ENCODE measurements at regions not wholly inside any gene's neighbourhood (a gene's known extent, or its start where the extent isn't known, plus 50 kb on each side); places are given as distances from the start of the nearest gene placed in this dataset.

DNA sequence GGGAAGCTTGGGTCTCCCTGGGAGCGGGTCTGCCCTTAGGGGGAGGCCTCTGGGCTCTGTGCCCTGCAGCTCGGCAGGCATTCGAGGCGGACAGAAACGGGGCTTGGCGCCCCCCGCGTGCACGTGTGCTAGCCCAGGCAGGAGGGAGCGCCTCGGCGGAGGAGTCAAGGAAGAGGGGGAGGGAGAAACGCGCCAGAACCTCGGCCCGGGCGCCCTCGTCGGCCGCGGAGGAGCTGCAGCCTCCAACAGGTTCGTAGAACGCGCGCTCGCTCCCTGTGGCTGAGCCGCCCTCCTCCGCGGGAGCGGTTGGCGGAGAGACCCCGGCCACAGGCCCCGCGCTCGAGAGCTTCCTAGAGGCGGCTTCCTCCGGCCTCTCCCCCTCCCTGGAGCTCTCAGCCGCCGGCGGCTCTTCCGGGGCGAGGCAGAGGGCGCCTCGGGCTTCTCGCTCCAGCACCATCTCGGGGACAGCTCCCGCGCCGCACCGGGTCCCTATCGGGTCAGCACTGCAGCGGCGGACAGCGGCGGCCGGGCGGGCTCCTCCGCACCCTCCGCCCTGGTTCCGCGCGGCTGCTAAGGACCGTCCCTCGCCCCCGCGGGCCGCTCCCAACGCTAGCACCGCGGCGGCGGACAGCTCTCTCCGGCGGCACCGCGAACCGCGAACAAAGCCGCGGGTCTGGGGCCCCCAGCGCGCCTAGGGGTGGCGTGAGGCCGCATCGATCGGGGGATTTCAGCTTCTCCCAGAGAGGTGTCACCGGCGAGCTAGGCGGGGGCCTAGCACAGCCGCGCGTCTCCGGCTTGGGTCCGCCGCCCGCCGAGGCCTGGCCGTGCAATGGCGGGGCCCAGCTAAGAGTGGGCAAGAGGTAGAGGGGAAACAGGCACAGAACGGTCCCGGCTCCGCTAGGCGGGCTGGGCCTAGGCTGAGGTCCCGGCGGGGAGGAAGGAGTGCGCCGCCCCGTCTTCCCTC is 74.6 kb upstream of the CPLX2 start:
- Mint-ChIP-seq H3K9me3 (peaks cover 10% of the 10 kb centered on the region), H3K4me3 (no peak overlapping the region), H3K36me3 (ENCODE audit: insufficient read depth) (peaks cover 2% of the 10 kb centered on the region), H3K27ac (ENCODE audit: low read depth) (no peak overlapping the region), H3K4me1 (no peaks in the 10 kb centered on the region), H3K27me3 (peaks cover 90% of the 10 kb centered on the region)
- DNase-seq (ENCODE audit: low spot score in 2 of 2) (peak; percentile 52 to 58), ATAC-seq (replicated peaks; ENCODE audit: extremely low read depth, poor library complexity, severe bottlenecking) (peak; percentile 87)

GRCh38 chr5:175797521-175798038 is 73.8 kb upstream of the CPLX2 start:
- peaks cover 85% of the 10 kb centered on the region for H3K27me3 Mint-ChIP-seq
- H3K36me3 Mint-ChIP-seq (ENCODE audit: insufficient read depth): no peaks in the 10 kb centered on the region

DNA sequence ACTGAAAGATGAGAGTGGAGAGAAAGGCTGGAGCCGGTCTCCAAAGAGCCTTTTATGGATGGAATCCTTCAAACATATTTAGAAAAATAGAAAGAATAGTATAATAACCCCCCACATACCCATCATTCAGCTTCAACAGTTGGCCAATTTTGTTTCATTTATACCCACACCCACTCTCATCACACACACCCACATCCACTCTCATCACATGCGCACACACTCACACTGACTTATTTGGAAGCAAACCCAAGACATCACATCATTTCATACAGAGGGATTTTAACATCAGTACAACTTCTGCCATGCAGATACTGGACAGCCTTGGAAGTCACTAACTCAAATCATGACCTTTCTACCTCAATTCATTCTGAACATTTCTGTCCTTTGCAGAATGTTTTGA is 72.8 kb upstream of the CPLX2 start:
- Mint-ChIP-seq H3K9me3 (peaks cover 10% of the 10 kb centered on the region), H3K4me3 (no peak overlapping the region), H3K4me1 (no peaks in the 10 kb centered on the region), H3K27ac (ENCODE audit: low read depth) (no peak overlapping the region), H3K36me3 (ENCODE audit: insufficient read depth) (no peaks in the 10 kb centered on the region), H3K27me3 (peaks cover 85% of the 10 kb centered on the region)
- DNase-seq (ENCODE audit: low spot score in 2 of 2): no peak
- no peak for ATAC-seq (replicated peaks; ENCODE audit: extremely low read depth, poor library complexity, severe bottlenecking)

More at GRCh38 chr5:175797521-175798038, 73.8 kb upstream of the CPLX2 start:
- Mint-ChIP-seq H3K9me3 (peaks cover 10% of the 10 kb centered on the region), H3K4me3 (no peak overlapping the region), H3K4me1 (no peaks in the 10 kb centered on the region), H3K27ac (ENCODE audit: low read depth) (no peak overlapping the region)
- ATAC-seq (replicated peaks; ENCODE audit: extremely low read depth, poor library complexity, severe bottlenecking) (no peak), DNase-seq (ENCODE audit: low spot score in 2 of 2) (no peak)

GRCh38 chr5:175800656-175801081 is 70.7 kb upstream of the CPLX2 start:
- H3K36me3 Mint-ChIP-seq (ENCODE audit: insufficient read depth): no peaks in the 10 kb centered on the region
- H3K27ac Mint-ChIP-seq (ENCODE audit: low read depth): no peak overlapping the region
- H3K4me1 Mint-ChIP-seq: no peaks in the 10 kb centered on the region
- no peak overlapping the region for H3K4me3 Mint-ChIP-seq
- peaks cover 85% of the 10 kb centered on the region for H3K27me3 Mint-ChIP-seq
- H3K9me3 Mint-ChIP-seq: peaks cover 9% of the 10 kb centered on the region
- DNase-seq (ENCODE audit: low spot score in 2 of 2): no peak
- no peak for ATAC-seq (replicated peaks; ENCODE audit: extremely low read depth, poor library complexity, severe bottlenecking)

DNA sequence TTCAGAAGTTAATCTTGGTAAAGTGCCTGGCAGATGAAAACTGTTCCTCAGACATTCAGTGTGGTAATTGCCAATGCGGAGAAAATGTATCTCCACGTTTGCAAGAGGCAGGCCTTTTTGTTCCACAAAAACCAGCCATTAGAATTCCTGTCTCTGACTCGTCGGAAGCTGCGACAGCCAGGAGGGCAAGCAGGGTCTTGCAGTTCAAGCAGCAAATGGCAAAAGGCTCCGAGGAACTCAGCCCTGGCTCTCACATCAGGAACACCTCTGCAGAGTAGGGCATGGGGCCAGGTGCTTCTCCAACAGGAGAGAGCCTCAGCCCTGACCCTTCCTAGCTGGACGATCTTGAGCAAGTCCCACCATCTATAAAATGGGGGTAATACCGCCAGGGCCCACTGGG is 69.0 kb upstream of the CPLX2 start:
- ATAC-seq (replicated peaks; ENCODE audit: extremely low read depth, poor library complexity, severe bottlenecking) (no peak), DNase-seq (ENCODE audit: low spot score in 2 of 2) (no peak)
- peaks cover 94% of the 10 kb centered on the region for H3K27me3 Mint-ChIP-seq
- peaks cover 5% of the 10 kb centered on the region for H3K9me3 Mint-ChIP-seq
- H3K4me1 Mint-ChIP-seq: no peaks in the 10 kb centered on the region
- H3K4me3 Mint-ChIP-seq: no peak overlapping the region
- no peak overlapping the region for H3K27ac Mint-ChIP-seq (ENCODE audit: low read depth)
- no peaks in the 10 kb centered on the region for H3K36me3 Mint-ChIP-seq (ENCODE audit: insufficient read depth)

DNA sequence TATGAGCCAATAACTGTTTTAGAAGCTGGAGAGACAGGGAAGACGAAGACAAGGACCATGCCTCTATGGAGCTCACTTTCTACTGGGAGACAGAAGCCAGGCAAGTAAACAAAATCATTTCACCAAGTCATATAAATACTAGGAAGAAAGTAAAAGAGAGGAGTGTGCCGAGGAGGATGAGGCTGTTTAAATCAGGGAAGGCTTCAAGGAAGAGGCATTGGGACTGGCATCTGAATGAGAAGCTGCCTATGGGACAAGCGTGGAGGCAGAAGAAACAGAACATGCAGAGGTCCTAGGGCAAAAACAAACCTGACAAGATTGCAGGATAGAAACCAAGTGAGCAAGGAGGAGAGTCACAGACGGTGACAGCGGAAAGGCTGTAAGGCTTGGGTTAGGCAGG is 68.1 kb upstream of the CPLX2 start:
- DNase-seq (ENCODE audit: low spot score in 2 of 2): no peak
- Mint-ChIP-seq H3K27me3 (peaks cover 94% of the 10 kb centered on the region), H3K9me3 (peaks cover 5% of the 10 kb centered on the region)

DNA sequence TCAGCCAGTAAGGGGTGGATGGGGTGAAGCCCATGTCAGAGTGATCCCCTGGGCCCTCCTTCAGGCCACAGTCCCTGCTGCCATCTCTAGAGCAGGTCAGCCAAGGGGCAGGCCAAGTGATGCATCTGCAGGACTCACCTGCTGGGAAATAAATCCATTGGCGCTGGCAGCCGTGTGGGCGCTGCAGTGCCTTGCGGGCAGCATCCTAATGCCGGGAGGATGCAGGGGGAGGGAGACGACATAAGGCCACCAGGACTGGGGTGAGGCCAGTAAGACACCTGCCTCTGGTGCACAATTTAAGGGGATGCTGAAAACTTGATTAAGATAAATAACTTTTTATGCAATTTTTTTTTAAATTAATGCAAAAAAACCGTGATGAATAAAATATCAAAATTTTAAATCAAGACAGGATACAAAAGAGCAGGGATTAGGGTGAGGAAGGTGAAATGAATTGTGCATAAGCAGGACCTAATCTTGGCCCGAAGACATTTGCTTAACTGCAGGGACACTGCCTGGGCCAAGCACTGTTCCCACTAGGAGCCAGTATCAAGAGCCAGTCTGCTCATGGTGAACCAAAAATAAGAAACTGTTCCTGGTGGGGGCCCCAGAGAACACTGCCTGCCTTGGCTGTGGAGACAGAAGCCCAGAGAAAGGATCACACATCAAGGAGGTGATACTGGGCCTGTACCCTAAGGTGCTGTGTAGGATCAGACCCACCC is 67.5 kb upstream of the CPLX2 start:
- Mint-ChIP-seq H3K4me1 (no peaks in the 10 kb centered on the region), H3K27ac (ENCODE audit: low read depth) (no peak overlapping the region), H3K36me3 (ENCODE audit: insufficient read depth) (no peaks in the 10 kb centered on the region), H3K9me3 (peaks cover 5% of the 10 kb centered on the region), H3K4me3 (no peak overlapping the region), H3K27me3 (peaks cover 94% of the 10 kb centered on the region)
- DNase-seq (ENCODE audit: low spot score in 2 of 2) (no peak), ATAC-seq (replicated peaks; ENCODE audit: extremely low read depth, poor library complexity, severe bottlenecking) (no peak)

More for the DNA sequence above, 68.1 kb upstream of the CPLX2 start:
- Mint-ChIP-seq H3K4me3 (no peak overlapping the region), H3K4me1 (no peaks in the 10 kb centered on the region), H3K27ac (ENCODE audit: low read depth) (no peak overlapping the region), H3K36me3 (ENCODE audit: insufficient read depth) (no peaks in the 10 kb centered on the region)
- no peak for ATAC-seq (replicated peaks; ENCODE audit: extremely low read depth, poor library complexity, severe bottlenecking)

DNA sequence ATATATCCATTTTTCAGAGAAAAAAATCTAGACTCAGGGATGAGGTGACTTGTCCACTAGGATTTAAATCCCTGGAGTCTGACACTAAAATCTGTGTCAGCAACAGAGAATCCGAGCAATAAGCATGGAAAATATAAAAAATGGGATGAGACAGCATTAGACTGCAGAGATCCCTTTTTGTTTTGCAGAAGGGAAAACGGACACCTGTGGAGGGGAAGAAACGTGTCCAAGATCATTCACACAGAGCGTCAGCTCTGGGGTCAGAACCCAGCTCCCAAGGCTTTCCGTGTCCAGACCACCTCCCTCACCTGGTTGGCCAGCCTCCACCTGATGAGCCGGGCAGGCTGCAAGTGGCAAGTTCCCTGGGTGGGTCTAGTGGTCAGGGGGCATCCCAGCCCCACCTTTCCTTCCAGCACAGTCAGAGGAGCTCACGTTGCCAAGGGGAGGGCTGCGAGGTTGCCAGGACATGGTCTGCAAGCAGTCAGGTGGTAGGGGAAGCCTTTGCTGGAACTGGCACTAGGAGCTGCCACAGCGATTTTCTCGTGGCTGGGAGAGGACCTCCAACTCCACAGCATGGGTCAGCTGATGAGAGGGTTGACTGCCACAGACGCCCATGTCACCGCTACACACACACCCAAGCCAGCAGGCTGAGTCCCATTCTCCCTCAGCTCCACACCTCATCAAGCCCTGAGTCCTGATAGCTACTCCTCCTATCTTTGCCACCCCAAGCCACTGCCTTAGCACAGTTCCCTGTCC is 65.9 kb upstream of the CPLX2 start:
- Mint-ChIP-seq H3K9me3 (peaks cover 5% of the 10 kb centered on the region), H3K36me3 (ENCODE audit: insufficient read depth) (no peaks in the 10 kb centered on the region), H3K27me3 (peaks cover 94% of the 10 kb centered on the region), H3K27ac (ENCODE audit: low read depth) (no peak overlapping the region), H3K4me3 (no peak overlapping the region), H3K4me1 (no peaks in the 10 kb centered on the region)
- ATAC-seq (replicated peaks; ENCODE audit: extremely low read depth, poor library complexity, severe bottlenecking): no peak
- DNase-seq (ENCODE audit: low spot score in 2 of 2): no peak

DNA sequence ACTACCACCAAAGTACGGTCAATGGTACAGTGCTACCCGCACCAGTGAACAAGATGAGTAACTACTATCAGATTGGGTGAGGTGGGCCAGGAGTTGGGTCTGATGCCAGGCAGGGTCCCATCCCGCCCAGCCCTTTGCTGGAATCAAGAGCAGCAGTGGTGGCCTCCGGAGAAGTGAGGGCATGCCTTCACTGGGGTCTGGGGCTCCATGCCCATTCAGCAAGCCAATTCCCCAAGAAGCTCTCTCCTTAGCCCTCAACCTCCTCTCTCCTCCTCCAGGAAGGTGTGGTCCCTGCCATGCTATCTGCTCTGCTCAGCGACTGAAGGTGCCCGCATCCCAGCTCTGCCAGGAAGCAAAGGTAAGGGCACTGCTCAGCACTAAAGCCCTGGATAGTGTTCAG is 62.7 kb upstream of the CPLX2 start:
- Mint-ChIP-seq H3K27me3 (peaks cover 88% of the 10 kb centered on the region), H3K4me3 (no peak overlapping the region)
- no peak for ATAC-seq (replicated peaks; ENCODE audit: extremely low read depth, poor library complexity, severe bottlenecking)

DNA sequence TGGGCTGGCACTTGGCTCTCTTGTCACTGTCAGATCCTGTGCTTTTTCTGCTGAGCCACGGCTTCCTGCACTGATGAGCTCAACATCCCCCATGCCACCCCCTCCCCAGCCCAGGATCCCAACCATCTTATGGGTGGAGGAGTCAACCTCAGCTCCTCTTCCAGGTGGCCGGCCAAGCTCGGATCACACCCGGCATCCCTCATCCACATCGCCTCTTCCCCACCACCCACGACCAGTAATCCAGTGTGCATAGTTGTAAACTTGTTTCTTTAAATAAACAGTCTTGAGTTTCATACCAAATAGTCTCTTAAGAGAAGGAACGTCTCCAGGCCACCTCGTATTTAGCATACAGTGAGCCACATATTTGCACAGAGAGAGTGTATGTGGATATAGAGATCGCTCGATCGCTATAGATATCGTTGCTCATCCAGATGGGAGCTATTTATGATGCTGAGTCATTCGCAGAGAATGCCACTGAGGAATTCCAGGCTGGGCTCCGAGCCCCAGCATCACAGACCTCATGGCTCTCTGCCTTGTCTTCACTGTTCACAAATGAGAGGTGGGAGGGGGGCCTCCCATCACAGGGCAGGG is 61.8 kb upstream of the CPLX2 start:
- H3K9me3 Mint-ChIP-seq: no peaks in the 10 kb centered on the region
- H3K27ac Mint-ChIP-seq (ENCODE audit: low read depth): no peak overlapping the region

More for the DNA sequence above, 62.7 kb upstream of the CPLX2 start:
- H3K36me3 Mint-ChIP-seq (ENCODE audit: insufficient read depth): no peaks in the 10 kb centered on the region
- no peak overlapping the region for H3K27ac Mint-ChIP-seq (ENCODE audit: low read depth)
- no peaks in the 10 kb centered on the region for H3K4me1 Mint-ChIP-seq
- DNase-seq (ENCODE audit: low spot score in 2 of 2): no peak
- no peaks in the 10 kb centered on the region for H3K9me3 Mint-ChIP-seq

GRCh38 chr5:175810457-175810856 is 60.9 kb upstream of the CPLX2 start:
- H3K27ac Mint-ChIP-seq (ENCODE audit: low read depth): no peak overlapping the region

More for the DNA sequence above, 61.8 kb upstream of the CPLX2 start:
- no peaks in the 10 kb centered on the region for H3K36me3 Mint-ChIP-seq (ENCODE audit: insufficient read depth)
- no peaks in the 10 kb centered on the region for H3K4me1 Mint-ChIP-seq
- ATAC-seq (replicated peaks; ENCODE audit: extremely low read depth, poor library complexity, severe bottlenecking): no peak
- H3K27me3 Mint-ChIP-seq: peaks cover 88% of the 10 kb centered on the region
- H3K4me3 Mint-ChIP-seq: no peak overlapping the region
- no peak for DNase-seq (ENCODE audit: low spot score in 2 of 2)

GRCh38 chr5:175811589-175811988 is 59.8 kb upstream of the CPLX2 start:
- DNase-seq (ENCODE audit: low spot score in 2 of 2): no peak
- ATAC-seq (replicated peaks; ENCODE audit: extremely low read depth, poor library complexity, severe bottlenecking): no peak
- H3K9me3 Mint-ChIP-seq: no peaks in the 10 kb centered on the region
- H3K27me3 Mint-ChIP-seq: peaks cover 83% of the 10 kb centered on the region
- no peak overlapping the region for H3K4me3 Mint-ChIP-seq
- no peaks in the 10 kb centered on the region for H3K36me3 Mint-ChIP-seq (ENCODE audit: insufficient read depth)
- H3K27ac Mint-ChIP-seq (ENCODE audit: low read depth): no peak overlapping the region
- no peaks in the 10 kb centered on the region for H3K4me1 Mint-ChIP-seq

More at GRCh38 chr5:175810457-175810856, 60.9 kb upstream of the CPLX2 start:
- Mint-ChIP-seq H3K27me3 (peaks cover 88% of the 10 kb centered on the region), H3K4me3 (no peak overlapping the region), H3K36me3 (ENCODE audit: insufficient read depth) (no peaks in the 10 kb centered on the region), H3K4me1 (no peaks in the 10 kb centered on the region), H3K9me3 (no peaks in the 10 kb centered on the region)
- DNase-seq (ENCODE audit: low spot score in 2 of 2): no peak
- ATAC-seq (replicated peaks; ENCODE audit: extremely low read depth, poor library complexity, severe bottlenecking): no peak
